GM21360 (cell line): ENCODE measurements at regions not wholly inside any gene's neighbourhood (a gene's known extent, or its start where the extent isn't known, plus 50 kb on each side); places are given as distances from the start of the nearest gene placed in this dataset.
A peak's percentile ranks its signal among the peaks of the same experiment; 100 is the strongest.

Source experiments
- ATAC-seq: cut with Tn5 transposase; IDR thresholded peaks from one replicate; pipeline ENCODE4 v1.9.1; 2021; ENCODE audit warnings: mild to moderate bottlenecking, moderate library complexity; ENCODE audit not compliant: unreplicated experiment

DNA sequence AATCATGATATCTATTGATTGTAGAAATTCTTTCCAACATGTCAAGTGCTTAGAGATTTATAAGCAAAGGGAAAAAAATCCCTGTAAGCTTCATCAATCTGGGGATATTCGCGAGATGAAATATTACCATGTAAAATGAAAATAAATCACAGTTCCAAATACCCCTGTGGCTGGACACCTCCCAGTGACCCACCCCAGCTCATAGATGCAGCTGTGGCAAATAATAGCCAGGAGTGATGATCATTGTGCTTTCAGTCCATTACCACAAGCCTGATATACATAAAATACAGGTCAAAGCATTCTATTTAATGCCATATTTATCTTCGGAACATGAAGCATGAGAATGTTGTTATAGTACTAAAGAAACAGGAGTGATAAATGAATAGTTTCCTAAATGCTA, 274.9 kb upstream of the LRRC7 start:
- no peak for ATAC-seq

- no peak for ATAC-seq
Observed at GRCh38 chr1:69294171-69294570, 273.6 kb upstream of the LRRC7 start.

GRCh38 chr1:69295265-69295664, 272.5 kb upstream of the LRRC7 start:
- ATAC-seq, result no peak

DNA sequence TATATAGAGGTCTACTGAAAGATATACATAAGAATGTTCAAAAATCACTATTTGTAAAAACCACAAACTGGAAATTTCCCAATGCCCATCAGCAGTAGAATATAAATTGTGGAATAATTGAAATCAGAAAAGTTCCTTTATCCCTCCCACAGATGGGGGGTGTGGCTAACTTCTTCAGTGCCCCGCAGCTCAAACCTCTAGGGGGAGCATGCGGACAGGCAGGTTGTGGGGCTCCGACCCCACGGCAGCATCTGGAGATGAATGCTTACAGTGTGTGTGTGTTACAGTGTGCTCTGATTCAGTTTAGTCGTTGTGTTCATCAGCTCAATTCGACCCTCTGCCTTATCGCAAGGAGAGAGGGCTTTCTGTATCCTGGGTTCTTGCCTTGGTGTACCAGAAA, 262.1 kb upstream of the LRRC7 start:
- no peak for ATAC-seq

GRCh38 chr1:69312055-69312732, 255.5 kb upstream of the LRRC7 start:
- no peak for ATAC-seq

DNA sequence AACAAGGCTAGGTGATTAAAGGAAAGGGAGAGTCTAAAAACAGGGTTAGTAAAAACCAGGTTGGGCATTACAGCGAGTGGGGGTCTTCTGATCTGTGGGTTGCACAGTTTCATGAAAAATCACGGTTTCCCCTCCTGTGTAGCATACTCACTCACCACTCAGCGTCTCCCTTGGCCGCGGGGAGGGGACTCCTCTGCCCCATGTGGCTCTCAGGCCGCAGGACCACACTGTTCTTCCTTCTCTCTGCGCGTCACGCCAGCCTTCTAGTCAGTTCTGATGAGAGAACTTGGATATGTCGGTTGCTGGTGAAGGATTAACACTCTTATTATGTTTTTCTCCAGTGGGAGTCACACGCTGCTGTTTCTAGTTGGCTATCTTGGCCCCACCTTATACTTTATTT, 254.6 kb upstream of the LRRC7 start:
- no peak for ATAC-seq

- ATAC-seq, result no peak
Observed at GRCh38 chr1:69315416-69315815, 252.3 kb upstream of the LRRC7 start.

DNA sequence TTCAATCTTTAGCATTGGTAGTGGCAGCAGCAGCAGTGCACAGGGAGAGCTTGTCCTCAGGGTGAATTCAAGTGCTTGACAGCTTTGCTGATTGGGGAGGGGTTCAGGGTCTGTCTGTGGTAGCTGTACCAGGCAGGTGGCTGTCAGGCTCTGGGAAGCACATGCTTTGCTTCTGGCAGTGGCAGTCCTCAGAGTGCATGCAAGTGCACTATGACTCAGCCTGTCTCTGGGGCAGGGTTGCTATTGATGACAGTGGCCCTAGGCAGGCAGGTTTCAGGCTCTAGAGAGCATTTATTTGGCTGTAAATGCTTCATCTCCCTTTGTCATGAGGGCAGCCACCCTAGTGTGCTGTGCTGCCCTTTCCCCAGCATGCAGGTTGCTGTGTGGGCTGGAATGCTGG, 251.9 kb upstream of the LRRC7 start:
- ATAC-seq, result no peak

DNA sequence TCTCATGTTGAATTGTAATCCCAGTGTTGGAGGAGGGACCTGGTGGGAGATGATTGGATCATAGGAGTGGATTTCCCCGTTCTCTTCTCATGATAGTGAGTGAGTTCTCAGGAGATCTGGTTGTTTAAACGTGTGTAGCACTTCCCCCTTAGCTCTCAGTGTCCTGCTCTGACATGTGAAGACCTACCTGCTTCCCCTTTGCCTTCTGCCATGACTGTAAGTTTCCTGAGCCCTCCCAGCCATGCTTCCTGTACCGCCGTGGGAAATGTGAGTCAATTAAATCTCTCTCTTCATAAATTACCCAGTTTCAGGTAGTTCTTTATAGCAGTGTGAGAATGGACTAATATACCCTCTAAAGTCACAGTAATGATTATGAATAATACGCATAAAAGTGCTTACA, 248.4 kb upstream of the LRRC7 start:
- no peak for ATAC-seq

GRCh38 chr1:69320757-69321211, 246.9 kb upstream of the LRRC7 start:
- peak; percentile 57 for ATAC-seq

DNA sequence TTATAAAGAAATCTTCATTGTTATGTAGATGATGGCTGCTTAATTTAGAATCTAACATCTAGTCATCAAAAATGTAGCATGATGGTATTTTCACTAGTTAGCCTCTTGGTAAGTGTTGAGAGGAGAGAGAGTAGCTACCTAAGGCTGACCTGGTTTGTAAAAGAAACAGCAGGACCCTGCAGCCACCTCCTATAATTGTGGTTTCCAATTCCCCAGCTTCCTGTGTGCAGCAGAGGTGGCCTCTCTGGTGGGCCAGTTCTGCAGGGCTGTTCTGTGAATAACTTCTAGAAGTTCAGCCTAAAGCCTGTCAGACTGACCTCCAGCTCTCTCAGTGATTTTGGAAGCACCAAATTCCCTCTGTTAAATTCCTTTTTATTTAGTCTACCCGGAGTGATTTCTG, 246.4 kb upstream of the LRRC7 start:
- ATAC-seq, result no peak

GRCh38 chr1:69328186-69328585, 239.5 kb upstream of the LRRC7 start:
- no peak for ATAC-seq

DNA sequence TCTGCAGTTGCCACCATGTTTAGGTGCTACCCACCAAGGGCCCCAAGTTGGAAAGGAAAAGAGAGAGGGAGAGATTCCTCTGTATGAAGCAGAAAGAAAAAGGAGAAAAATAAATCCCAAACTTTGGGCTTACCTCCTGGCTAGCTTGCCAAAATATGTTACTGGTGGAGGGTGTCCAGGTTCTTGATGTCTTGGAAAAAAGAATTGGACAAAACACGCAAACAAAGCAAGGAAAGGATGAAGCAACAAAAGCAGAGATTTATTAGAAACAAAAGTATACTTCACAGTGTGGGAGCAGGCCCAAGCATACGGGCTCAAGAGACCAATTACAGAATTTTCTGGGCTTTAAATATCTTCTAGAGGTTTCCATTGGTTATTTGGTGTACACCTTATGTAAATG, 204.5 kb upstream of the LRRC7 start:
- ATAC-seq, result no peak

- ATAC-seq, result no peak
Observed at GRCh38 chr1:69373520-69373919, 194.2 kb upstream of the LRRC7 start.

DNA sequence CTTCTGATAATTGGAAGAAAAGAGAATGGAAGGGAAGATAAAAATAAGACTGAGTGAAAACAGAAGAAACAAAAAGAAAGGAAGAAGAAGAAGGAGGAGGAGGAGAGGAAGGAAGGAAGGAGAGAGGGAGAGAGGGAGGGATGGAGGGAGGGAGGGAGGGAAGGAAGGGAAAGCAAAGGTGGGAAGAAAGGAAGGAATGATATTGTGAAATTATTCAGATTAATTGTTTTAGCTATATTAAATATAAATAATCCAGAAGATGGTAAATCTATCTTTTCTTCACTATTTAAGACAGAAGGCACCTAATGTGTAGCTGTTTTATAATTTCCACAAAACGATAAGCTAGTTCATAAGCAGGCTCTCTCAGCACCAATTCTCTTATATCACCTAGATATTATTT, 191.3 kb upstream of the LRRC7 start:
- no peak for ATAC-seq

DNA sequence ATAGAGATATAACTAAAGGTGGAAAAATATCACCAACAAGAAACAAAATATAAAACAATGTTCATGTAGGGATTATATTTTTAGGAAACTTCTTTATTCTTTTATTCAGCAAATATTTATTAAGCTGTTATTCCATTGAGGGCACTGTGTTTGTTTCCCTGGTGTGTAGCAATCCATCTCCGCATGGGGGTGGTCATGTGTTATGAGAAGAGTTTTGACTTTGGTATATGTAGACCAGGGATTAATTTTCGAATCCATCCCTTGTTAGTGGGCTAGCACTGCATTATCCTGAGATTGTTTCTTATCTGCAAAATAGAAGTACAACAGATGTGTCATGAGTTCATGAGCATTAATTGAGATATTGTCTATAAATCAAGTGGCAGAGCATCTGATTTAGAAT, 190.2 kb upstream of the LRRC7 start:
- ATAC-seq, result no peak

GRCh38 chr1:69388044-69388443, 179.7 kb upstream of the LRRC7 start:
- ATAC-seq, result no peak

DNA sequence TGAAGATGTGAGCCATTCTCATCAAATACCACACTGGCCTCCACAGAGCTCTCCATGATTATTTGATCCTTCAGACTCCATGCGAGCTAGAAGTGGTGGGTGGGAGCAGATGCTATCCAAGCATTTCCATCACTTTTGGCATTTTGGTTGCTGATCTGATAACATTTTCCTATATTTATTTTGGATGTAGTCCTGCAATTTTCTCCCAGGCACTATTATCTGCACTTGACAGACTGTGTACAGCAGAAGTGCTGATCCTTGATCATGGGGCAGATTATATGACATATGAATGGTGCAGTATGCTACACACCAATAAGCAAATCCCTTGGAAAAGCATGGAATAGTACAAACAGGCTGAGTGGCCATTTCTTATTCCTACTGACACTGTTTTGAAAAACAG, 167.6 kb upstream of the LRRC7 start:
- no peak for ATAC-seq

DNA sequence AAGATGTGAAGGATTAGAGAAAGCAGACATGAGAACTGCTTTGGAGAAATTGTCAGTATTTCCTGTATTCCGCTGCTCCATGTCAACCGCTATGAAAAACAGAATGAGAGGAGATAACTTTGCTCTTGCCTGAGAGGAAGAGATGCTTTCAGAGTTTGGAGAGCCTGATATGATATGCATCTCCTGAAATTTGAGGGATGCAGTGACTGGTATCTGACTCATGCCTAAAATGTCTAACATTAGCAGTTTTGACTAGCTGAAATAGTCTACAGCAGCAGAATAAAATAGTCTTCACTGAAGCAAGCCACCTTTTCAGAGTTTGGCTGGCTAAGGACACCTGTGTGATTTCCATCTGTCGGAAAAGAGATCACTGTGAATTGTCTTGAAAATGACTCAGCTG, 165.8 kb upstream of the LRRC7 start:
- ATAC-seq, result no peak

- no peak for ATAC-seq
Observed at GRCh38 chr1:69403756-69404320, 163.9 kb upstream of the LRRC7 start.

DNA sequence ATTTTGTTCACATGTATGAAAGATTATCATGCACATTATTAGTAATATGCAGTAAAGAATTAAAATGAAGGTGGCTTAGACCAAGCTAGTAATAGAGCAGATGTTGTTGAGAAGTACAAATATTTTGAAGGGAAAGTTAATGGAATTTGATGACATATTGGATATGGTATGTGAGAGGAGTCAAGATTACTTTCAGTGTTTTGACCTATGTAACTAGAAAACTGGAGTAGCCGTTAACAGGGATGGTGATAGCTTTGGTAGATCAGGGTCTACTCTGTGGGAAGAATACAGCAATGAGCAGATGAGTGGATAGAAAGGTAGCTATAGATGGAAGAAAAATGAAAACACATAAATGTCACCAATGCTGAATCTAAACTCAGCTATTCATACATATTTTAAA, 163.2 kb upstream of the LRRC7 start:
- no peak for ATAC-seq

DNA sequence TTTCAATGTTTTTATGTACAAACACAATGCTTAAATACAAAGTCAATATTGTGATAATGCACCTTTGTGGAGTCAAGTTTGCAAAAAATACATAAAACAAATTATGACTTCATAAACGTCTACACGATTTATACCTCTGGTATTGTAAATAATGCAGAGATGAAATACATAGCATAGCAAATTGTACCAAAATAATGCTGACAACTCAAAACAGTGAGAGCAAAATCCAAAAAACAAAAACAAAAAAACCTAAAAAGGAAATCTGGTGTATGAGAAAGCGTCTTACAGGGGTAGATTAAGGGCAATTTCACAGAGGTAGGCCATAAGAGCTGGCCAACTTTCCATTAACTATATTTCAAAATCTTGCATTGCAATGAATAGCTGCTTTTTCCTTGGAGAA, 161.5 kb upstream of the LRRC7 start:
- ATAC-seq, result no peak
